Chondrocyte (in vitro differentiated cells): ENCODE measurements at regions not wholly inside any gene's neighbourhood (a gene's known extent, or its start where the extent isn't known, plus 50 kb on each side); places are given as distances from the start of the nearest gene placed in this dataset.

ENCODE experiments used
- DNase-seq: peaks from one replicate; pipeline ENCODE4 v3.0.0; 2021; ENCODE audit warnings: mixed read lengths, low spot score
- H3K27ac Mint-ChIP-seq: one replicate; pipeline ENCODE4 v1.8.0; 2021; ENCODE audit warnings: mild to moderate bottlenecking, moderate library complexity, mixed read lengths; ENCODE audit not compliant: unreplicated experiment
- H3K27me3 Mint-ChIP-seq: 2 replicates; pipeline ENCODE4 v1.8.0; 2021; ENCODE audit warnings: low read depth, mixed read lengths
- H3K36me3 Mint-ChIP-seq: 2 replicates; pipeline ENCODE4 v1.8.0; 2021; ENCODE audit warnings: low read depth, mixed read lengths
- H3K4me1 Mint-ChIP-seq: 2 replicates; pipeline ENCODE4 v1.8.0; 2021; ENCODE audit warnings: low read depth, mild to moderate bottlenecking, mixed read lengths
- H3K4me3 Mint-ChIP-seq: one replicate; pipeline ENCODE4 v1.8.0; 2021; ENCODE audit warnings: mild to moderate bottlenecking, moderate library complexity, mixed read lengths; ENCODE audit not compliant: unreplicated experiment
- H3K9me3 Mint-ChIP-seq: 2 replicates; pipeline ENCODE4 v1.8.0; 2021; ENCODE audit warnings: low read depth, mixed read lengths
- TF ChIP-seq, protein P1 (sequence below): fragments of 200-600 bp; sonication (generic); IDR thresholded peaks from 2 replicates; pipeline ENCODE4 v1.5.0; 2021; ENCODE audit warnings: antibody characterized with exemption, mild to moderate bottlenecking, moderate library complexity

DNA sequence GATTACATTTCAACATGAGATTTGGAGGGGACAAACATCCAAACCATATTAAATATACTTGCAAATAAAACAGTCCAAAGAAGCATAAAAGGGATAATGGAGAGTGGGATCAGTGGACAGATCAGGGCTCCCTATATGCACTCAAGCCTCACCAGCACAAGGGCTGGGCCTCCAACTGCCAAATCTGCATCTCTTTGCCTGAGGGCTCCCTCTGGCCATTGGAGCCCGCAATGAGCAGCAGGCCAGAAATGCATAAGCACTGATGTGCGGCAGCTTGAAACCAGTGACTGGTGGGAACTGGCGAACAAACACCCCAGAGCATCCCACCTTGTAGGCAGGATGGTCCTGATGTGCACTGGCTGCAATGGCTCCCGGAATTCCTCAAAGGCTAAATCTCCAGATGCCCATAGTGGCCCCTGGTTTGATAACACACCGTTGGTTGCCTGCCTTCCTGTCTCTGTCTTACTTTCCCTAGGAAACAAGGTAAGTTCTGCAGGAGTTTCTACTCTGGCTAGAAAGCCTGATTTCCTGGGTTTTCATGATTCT is 55.9 kb upstream of the POMGNT2 start:
- Mint-ChIP-seq H3K27ac (no peak overlapping the region), H3K27me3 (no peaks in the 10 kb centered on the region)
- DNase-seq = no peak

DNA sequence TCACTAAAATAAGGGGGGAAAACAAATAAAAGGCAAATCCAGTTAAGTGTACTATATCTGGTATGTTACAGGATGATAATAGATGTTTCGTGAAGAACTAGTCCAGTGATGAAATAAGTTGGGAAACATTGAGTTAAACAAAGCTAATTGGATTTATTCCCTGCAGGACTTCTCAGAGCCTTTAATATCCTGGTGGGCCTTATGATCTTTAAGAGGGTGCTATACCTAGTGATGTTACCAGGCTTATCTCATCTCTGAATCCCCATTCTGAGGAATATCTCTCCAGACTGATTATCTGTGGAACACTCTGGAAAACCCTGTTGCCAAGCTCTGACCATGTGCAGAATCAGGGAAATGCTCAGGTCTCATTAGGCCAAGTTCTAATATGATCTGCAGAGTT is 54.8 kb upstream of the POMGNT2 start:
- Mint-ChIP-seq H3K4me3 (no peak overlapping the region), H3K9me3 (peaks cover under 1% of the 10 kb centered on the region), H3K27ac (no peak overlapping the region), H3K27me3 (no peaks in the 10 kb centered on the region), H3K36me3 (no peaks in the 10 kb centered on the region), H3K4me1 (peaks cover 9% of the 10 kb centered on the region)
- no peak for DNase-seq
- TF ChIP-seq, protein P1, sequence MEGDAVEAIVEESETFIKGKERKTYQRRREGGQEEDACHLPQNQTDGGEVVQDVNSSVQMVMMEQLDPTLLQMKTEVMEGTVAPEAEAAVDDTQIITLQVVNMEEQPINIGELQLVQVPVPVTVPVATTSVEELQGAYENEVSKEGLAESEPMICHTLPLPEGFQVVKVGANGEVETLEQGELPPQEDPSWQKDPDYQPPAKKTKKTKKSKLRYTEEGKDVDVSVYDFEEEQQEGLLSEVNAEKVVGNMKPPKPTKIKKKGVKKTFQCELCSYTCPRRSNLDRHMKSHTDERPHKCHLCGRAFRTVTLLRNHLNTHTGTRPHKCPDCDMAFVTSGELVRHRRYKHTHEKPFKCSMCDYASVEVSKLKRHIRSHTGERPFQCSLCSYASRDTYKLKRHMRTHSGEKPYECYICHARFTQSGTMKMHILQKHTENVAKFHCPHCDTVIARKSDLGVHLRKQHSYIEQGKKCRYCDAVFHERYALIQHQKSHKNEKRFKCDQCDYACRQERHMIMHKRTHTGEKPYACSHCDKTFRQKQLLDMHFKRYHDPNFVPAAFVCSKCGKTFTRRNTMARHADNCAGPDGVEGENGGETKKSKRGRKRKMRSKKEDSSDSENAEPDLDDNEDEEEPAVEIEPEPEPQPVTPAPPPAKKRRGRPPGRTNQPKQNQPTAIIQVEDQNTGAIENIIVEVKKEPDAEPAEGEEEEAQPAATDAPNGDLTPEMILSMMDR = no peak

More for the DNA sequence above, 55.9 kb upstream of the POMGNT2 start:
- Mint-ChIP-seq H3K9me3 (peaks cover 11% of the 10 kb centered on the region), H3K4me3 (no peak overlapping the region), H3K4me1 (peaks cover 9% of the 10 kb centered on the region), H3K36me3 (peaks cover 4% of the 10 kb centered on the region)
- TF ChIP-seq, protein P1 = no peak

DNA sequence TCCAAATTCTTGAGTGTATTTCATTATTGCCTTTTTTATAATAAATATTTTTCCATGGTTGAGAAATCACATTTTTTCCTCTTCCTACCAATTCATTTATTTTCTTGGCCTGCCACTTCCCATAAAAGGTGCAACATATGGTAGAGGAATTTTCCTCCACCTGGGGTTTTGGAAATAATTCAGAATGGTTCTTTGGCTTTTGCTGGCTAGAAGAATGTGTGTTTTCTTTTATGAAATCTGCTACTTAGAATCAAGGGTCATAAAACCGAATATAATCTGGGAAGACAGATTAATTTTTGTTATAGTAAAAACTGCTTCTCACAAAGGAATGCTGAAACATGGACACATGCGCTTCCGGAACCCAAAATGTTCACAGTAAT is 54.0 kb upstream of the POMGNT2 start:
- Mint-ChIP-seq H3K27me3 (peaks cover under 1% of the 10 kb centered on the region), H3K27ac (no peak overlapping the region), H3K36me3 (no peaks in the 10 kb centered on the region), H3K9me3 (no peaks in the 10 kb centered on the region), H3K4me1 (peaks cover 9% of the 10 kb centered on the region), H3K4me3 (no peak overlapping the region)
- DNase-seq = no peak
- TF ChIP-seq, protein P1 = no peak

DNA sequence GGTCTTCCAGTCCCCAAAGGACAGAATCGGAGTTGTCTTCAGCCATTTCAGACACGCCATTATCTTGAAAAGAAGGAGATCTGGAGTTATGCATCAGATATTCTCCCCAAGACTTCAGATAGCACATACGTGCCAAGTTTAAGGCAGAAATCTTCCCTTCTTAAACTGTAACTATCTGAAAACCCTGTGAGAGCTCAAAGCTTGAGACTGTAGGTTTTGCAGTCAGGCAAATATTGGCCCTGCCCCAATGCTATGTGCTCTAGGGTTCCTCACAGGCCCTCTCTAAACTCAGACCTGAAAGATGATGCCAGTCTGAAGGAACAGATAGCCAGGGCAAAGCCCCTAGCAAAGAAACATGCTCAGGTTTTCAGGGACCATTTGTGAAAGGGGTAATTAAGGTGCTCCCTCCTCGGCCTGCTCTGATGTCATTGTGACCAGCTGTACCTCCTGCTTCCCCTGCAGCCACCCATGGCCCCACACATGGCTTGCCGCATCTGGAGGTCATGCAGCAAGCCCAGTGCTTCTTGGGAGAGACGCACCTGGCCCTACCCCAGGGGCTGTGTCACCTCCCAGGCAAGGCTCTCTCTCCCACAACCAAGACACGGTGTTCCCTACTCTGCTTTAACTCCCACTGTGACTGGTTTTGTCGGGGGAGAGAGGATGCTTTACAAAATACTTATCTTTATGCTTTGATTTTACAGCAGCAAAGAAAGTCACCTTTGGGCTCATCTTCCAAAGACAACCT is 53.4 kb upstream of the POMGNT2 start:
- H3K27me3 Mint-ChIP-seq = peaks cover 5% of the 10 kb centered on the region

DNA sequence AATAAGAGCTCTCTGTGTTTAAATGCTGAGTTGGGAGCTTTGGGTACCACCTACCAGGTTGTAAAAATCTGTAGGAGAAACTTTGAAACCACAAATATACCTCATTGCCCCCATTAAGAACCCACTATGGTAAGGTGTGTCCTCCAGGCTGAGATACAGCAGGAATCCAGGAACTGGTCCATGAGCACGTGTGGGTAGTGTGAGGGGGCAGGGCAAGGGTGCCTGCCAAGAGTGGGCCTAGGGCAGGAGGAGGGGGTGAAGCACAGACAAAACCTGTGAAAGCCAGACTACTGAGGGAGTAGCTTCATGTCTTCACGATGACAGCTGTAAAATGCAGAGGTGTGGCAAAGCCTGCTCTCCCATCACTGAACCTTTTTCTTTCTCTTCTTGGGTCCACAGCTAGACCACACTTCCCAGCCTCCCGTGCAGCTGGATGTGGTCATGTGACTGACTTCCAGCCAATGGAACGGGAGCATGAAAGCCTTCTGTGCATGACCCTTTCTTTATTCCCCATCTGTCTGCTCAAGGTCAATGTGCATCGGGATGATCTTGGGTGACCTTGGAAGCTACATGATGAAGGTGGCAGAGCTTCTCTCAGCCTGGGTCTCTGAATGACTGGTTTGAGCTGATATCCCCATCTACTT is 51.1 kb upstream of the POMGNT2 start:
- peaks cover 5% of the 10 kb centered on the region for H3K27me3 Mint-ChIP-seq

More for the DNA sequence above, 53.4 kb upstream of the POMGNT2 start:
- H3K9me3 Mint-ChIP-seq = no peaks in the 10 kb centered on the region
- H3K4me1 Mint-ChIP-seq = peaks cover 9% of the 10 kb centered on the region
- no peak overlapping the region for H3K4me3 Mint-ChIP-seq
- no peak for DNase-seq
- no peaks in the 10 kb centered on the region for H3K36me3 Mint-ChIP-seq
- no peak overlapping the region for H3K27ac Mint-ChIP-seq
- TF ChIP-seq, protein P1 = no peak

More for the DNA sequence above, 51.1 kb upstream of the POMGNT2 start:
- peaks cover 4% of the 10 kb centered on the region for H3K4me1 Mint-ChIP-seq
- no peak for DNase-seq
- H3K27ac Mint-ChIP-seq = no peak overlapping the region
- H3K4me3 Mint-ChIP-seq = no peak overlapping the region
- H3K9me3 Mint-ChIP-seq = no peaks in the 10 kb centered on the region
- TF ChIP-seq, protein P1 = no peak
- H3K36me3 Mint-ChIP-seq = no peaks in the 10 kb centered on the region
